Endothelial cell of umbilical vein (primary cell): ENCODE measurements at regions not wholly inside any gene's neighbourhood (a gene's known extent, or its start where the extent isn't known, plus 50 kb on each side); places are given as distances from the start of the nearest gene placed in this dataset.

Experiments
- BruUV-seq: library from RNA; stranded (reverse); fragments of 400-500 nt; replicated peaks from 2 replicates; lab custom pipeline; 2021; lab: Mats Ljungman, UMichigan
- CTCF ChIA-PET: fragments of 300-600, 350-600 bp; sonication (Branson Sonifier 250); formaldehyde crosslinking; loops from one replicate; lab custom pipeline; 2021; ENCODE audit warnings: antibody characterized with exemption, inconsistent platforms; lab: Charles Lee
- POLR2A ChIA-PET: fragments of 300-600, 350-600 bp; sonication (Branson Sonifier 250); formaldehyde crosslinking; loops from one replicate; lab custom pipeline; 2021; ENCODE audit warnings: antibody characterized with exemption, inconsistent platforms; lab: Charles Lee
- DNase-seq: peaks from one replicate; pipeline ENCODE4 v3.0.0-alpha.2; 2011; ENCODE audit warnings: low read depth, low spot score
- FAIRE-seq: peaks from 2 replicates; lab custom pipeline; 2011; peaks lifted over from hg19 to GRCh38; lab: Jason Lieb, UNC
- H2AFZ ChIP-seq: 2 replicates; pipeline ENCODE4 v1.6.0; 2012; ENCODE audit warnings: low read depth, low read length, control low read depth, inconsistent platforms
- H3K27ac ChIP-seq: 2 replicates; pipeline ENCODE4 v1.5.1; 2011; ENCODE audit warnings: low read depth, mild to moderate bottlenecking, control low read depth, low read length, moderate library complexity; ENCODE audit not compliant: insufficient read depth
- H3K27me3 ChIP-seq, 2 experiments: 2 replicates each; pipeline versions ENCODE4 v1.6.0 to v1.6.1; 2011; ENCODE audit warnings: low read length in 2 of 2, mixed read lengths in 1 of 2; ENCODE audit not compliant: control insufficient read depth in 2 of 2, insufficient read depth in 2 of 2
- H3K36me3 ChIP-seq, 2 experiments: 2 replicates in 1 of 2; 3 replicates in 1 of 2; pipeline ENCODE4 v1.5.1; 2011; ENCODE audit warnings: low read length in 2 of 2, mild to moderate bottlenecking in 1 of 2, moderate library complexity in 1 of 2; ENCODE audit not compliant: control insufficient read depth in 2 of 2, insufficient read depth in 2 of 2; ENCODE audit errors: extremely low read depth in 1 of 2
- H3K4me1 ChIP-seq: 3 replicates; pipeline ENCODE4 v1.5.1; 2011; ENCODE audit warnings: mild to moderate bottlenecking, low read length; ENCODE audit not compliant: control insufficient read depth, insufficient read depth; ENCODE audit errors: extremely low read depth
- H3K4me2 ChIP-seq: 2 replicates; pipeline ENCODE4 v1.6.1; 2011; ENCODE audit warnings: low read length, control low read depth, mixed read lengths; ENCODE audit not compliant: insufficient read depth
- H3K4me3 ChIP-seq, 3 experiments: fragments of 200-600 bp in 1 of 3; sonication (generic), shearing (Covaris generic) in 1 of 3; replicated peaks in 1 of 3; 2 replicates each; pipeline ENCODE4 v1.5.1; 2011 to 2016; ENCODE audit warnings: control low read depth in 3 of 3, low read length in 3 of 3, mild to moderate bottlenecking in 2 of 3, inconsistent platforms in 1 of 3, low read depth in 1 of 3, moderate library complexity in 1 of 3; ENCODE audit not compliant: insufficient read depth in 1 of 3
- H3K79me2 ChIP-seq: 2 replicates; pipeline ENCODE4 v1.6.0; 2012; ENCODE audit warnings: low read length, inconsistent platforms; ENCODE audit not compliant: control insufficient read depth, insufficient read depth
- H3K9ac ChIP-seq: replicated peaks from 2 replicates; pipeline ENCODE3; 2011; ENCODE audit warnings: low read length, control low read depth; ENCODE audit not compliant: insufficient read depth; ENCODE audit errors: extremely low read depth
- H3K9me1 ChIP-seq: replicated peaks from 3 replicates; pipeline ENCODE4 v1.6.0; 2011; ENCODE audit warnings: mild to moderate bottlenecking, low read length; ENCODE audit not compliant: control insufficient read depth, insufficient read depth; ENCODE audit errors: extremely low read depth
- H3K9me3 ChIP-seq: replicated peaks from 2 replicates; pipeline ENCODE4 v1.5.1; 2012; ENCODE audit warnings: low read length, inconsistent platforms; ENCODE audit not compliant: control insufficient read depth, insufficient read depth
- H4K20me1 ChIP-seq: replicated peaks from 2 replicates; pipeline ENCODE3; 2011; ENCODE audit warnings: mild to moderate bottlenecking, low read length; ENCODE audit not compliant: control insufficient read depth, insufficient read depth; ENCODE audit errors: extremely low read depth
- EZH2 ChIP-seq: IDR thresholded peaks from 2 replicates; pipeline ENCODE4 v1.6.1; 2012; ENCODE audit warnings: borderline replicate concordance, low read depth, mild to moderate bottlenecking, moderate library complexity, low read length, inconsistent platforms; ENCODE audit not compliant: severe bottlenecking
- FOS ChIP-seq: IDR thresholded peaks from 2 replicates; pipeline ENCODE4 v1.6.1; 2011; ENCODE audit warnings: mild to moderate bottlenecking, low read length, moderate library complexity, borderline replicate concordance; ENCODE audit not compliant: insufficient read depth
- GATA2 ChIP-seq: IDR thresholded peaks from 2 replicates; pipeline ENCODE4 v1.7.0; 2011; ENCODE audit warnings: low read depth, mild to moderate bottlenecking, moderate library complexity, mixed read lengths, low read length; ENCODE audit not compliant: insufficient read length, insufficient read depth
- JUN ChIP-seq: IDR thresholded peaks from 2 replicates; pipeline ENCODE4 v1.6.1; 2011; ENCODE audit warnings: borderline replicate concordance, low read depth; ENCODE audit not compliant: insufficient read length, insufficient read depth
- MAX ChIP-seq: IDR thresholded peaks from 2 replicates; pipeline ENCODE4 v1.6.1; 2011; ENCODE audit not compliant: insufficient read depth, insufficient read length
- MYC ChIP-seq: IDR thresholded peaks from one replicate; pipeline ENCODE4 v1.6.1; 2011; ENCODE audit warnings: mild to moderate bottlenecking, low read depth, low read length
- POLR2A ChIP-seq: IDR thresholded peaks from 2 replicates; pipeline ENCODE4 v1.6.1; 2012; ENCODE audit warnings: low read depth, mild to moderate bottlenecking, control low read depth, low read length
- POLR2AphosphoS5 ChIP-seq: IDR thresholded peaks from 2 replicates; pipeline ENCODE4 v1.6.1; 2012; ENCODE audit warnings: low read depth, mild to moderate bottlenecking, control low read depth, low read length, moderate library complexity; ENCODE audit not compliant: insufficient read depth
- dilution Hi-C: fragments of 300-500 bp; cut with MboI; formaldehyde crosslinking; loops from one replicate; pipeline ENCODE4 v1.15.0; 2019; ENCODE audit warnings: low sequenced_read_pairs; ENCODE audit not compliant: extremely low pct_ligation_motif_present
- intact Hi-C: fragments of 100-400 bp; cut with micrococcal nuclease; formaldehyde crosslinking; loops from one replicate; pipeline ENCODE4 v1.10.0; 2022
- TF ChIP-seq, protein P1 (sequence below), 2 donors: IDR thresholded peaks; 1 replicate in 1 of 2; 2 replicates in 1 of 2; pipeline ENCODE4 v1.5.1; 2011; ENCODE audit warnings: low read length in 2 of 2, mild to moderate bottlenecking in 2 of 2, moderate library complexity in 2 of 2, control low read depth in 1 of 2, inconsistent platforms in 1 of 2, low read depth in 1 of 2; ENCODE audit not compliant: insufficient read depth in 1 of 2; ENCODE audit errors: extremely low read depth in 1 of 2

DNA sequence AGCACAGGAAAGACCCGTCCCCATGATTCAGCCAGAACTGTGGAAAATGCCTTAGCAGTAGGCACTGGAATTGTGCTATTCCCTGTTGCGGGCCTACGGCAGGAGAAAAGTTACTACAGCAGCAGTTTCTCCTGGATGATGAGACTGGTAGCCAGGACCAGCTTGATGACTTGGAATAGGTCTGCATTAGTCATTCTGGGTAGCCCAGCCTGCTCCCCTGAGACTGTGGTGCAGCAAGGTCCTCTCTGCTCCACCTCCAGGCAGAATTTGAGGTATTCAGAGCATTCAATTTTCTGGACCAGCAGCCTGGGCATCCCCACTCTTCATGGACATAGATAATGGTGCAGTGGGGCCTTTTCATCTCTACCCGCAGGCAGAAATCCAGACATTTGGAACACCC lies 490.0 kb downstream of the SH2D4B start:
- H3K27me3 ChIP-seq, result no peaks in the 10 kb centered on the region
- no peak overlapping the region for H3K4me3 ChIP-seq
- ChIA-PET CTCF (no interaction called here), POLR2A (no interaction called here)
- dilution Hi-C loops (no loop called here), intact Hi-C loops (no loop called here)
- TF ChIP-seq FOS, result no peak
- no peak for TF ChIP-seq POLR2AphosphoS5
- TF ChIP-seq MAX, result no peak
- TF ChIP-seq EZH2, result no peak
- no peak for TF ChIP-seq JUN
- H3K9me1 ChIP-seq, result no peaks in the 10 kb centered on the region
- no peaks in the 10 kb centered on the region for H3K79me2 ChIP-seq
- DNase-seq (no peak), FAIRE-seq (no peak)
- H3K9ac ChIP-seq, result no peak overlapping the region
- H3K27ac ChIP-seq, result no peak overlapping the region
- H3K4me1 ChIP-seq, result no peaks in the 10 kb centered on the region
- H3K9me3 ChIP-seq, result no peaks in the 10 kb centered on the region
- H3K36me3 ChIP-seq, result no peaks in the 10 kb centered on the region
- H4K20me1 ChIP-seq, result no peaks in the 10 kb centered on the region
- no peak overlapping the region for H3K4me2 ChIP-seq
- no TSS peak for BruUV-seq
- H2AFZ ChIP-seq, result no peak overlapping the region

- no peak for DNase-seq
- H3K9me1 ChIP-seq, result no peaks in the 10 kb centered on the region
- no peak for FAIRE-seq
- no peaks in the 10 kb centered on the region for H3K9me3 ChIP-seq
- intact Hi-C loops, result no loop called here
- H4K20me1 ChIP-seq, result no peaks in the 10 kb centered on the region
- no peaks in the 10 kb centered on the region for H3K4me1 ChIP-seq
- H3K36me3 ChIP-seq, result no peaks in the 10 kb centered on the region
- H3K79me2 ChIP-seq, result no peaks in the 10 kb centered on the region
- no peak overlapping the region for H3K4me2 ChIP-seq
- H3K27ac ChIP-seq, result no peak overlapping the region
- H2AFZ ChIP-seq, result no peak overlapping the region
- CTCF ChIA-PET, result no interaction called here
- no peaks in the 10 kb centered on the region for H3K27me3 ChIP-seq
- POLR2A ChIA-PET, result no interaction called here
- BruUV-seq, result no TSS peak
- TF ChIP-seq EZH2 (no peak), GATA2 (no peak), FOS (no peak), MAX (no peak), POLR2AphosphoS5 (no peak), JUN (no peak), MYC (no peak), POLR2A (no peak)
- TF ChIP-seq, protein P1, sequence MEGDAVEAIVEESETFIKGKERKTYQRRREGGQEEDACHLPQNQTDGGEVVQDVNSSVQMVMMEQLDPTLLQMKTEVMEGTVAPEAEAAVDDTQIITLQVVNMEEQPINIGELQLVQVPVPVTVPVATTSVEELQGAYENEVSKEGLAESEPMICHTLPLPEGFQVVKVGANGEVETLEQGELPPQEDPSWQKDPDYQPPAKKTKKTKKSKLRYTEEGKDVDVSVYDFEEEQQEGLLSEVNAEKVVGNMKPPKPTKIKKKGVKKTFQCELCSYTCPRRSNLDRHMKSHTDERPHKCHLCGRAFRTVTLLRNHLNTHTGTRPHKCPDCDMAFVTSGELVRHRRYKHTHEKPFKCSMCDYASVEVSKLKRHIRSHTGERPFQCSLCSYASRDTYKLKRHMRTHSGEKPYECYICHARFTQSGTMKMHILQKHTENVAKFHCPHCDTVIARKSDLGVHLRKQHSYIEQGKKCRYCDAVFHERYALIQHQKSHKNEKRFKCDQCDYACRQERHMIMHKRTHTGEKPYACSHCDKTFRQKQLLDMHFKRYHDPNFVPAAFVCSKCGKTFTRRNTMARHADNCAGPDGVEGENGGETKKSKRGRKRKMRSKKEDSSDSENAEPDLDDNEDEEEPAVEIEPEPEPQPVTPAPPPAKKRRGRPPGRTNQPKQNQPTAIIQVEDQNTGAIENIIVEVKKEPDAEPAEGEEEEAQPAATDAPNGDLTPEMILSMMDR (IDR thresholded peaks at IDR 0.05; ENCODE audit: extremely low read depth in 1 of 2, insufficient read depth in 1 of 2, low read depth in 1 of 2, low read length in 2 of 2), result no peak
- no peak overlapping the region for H3K4me3 ChIP-seq
- H3K9ac ChIP-seq, result no peak overlapping the region
- dilution Hi-C loops, result no loop called here
These were observed 494.1 kb downstream of the SH2D4B start for GRCh38 chr10:81031774-81032173.
